22Rv1 (cell line): ENCODE measurements at regions not wholly inside any gene's neighbourhood (a gene's known extent, or its start where the extent isn't known, plus 50 kb on each side); places are given as distances from the start of the nearest gene placed in this dataset.

Source experiments
- CTCF ChIP-seq: fragments of 450-650 bp; IDR thresholded peaks from 2 replicates; pipeline ENCODE4 v1.5.1; 2017; ENCODE audit warnings: mild to moderate bottlenecking
- ZFX ChIP-seq: fragments of 450-650 bp; IDR thresholded peaks from 2 replicates; pipeline ENCODE4 v1.6.1; 2017; ENCODE audit warnings: antibody characterized with exemption, borderline replicate concordance

DNA sequence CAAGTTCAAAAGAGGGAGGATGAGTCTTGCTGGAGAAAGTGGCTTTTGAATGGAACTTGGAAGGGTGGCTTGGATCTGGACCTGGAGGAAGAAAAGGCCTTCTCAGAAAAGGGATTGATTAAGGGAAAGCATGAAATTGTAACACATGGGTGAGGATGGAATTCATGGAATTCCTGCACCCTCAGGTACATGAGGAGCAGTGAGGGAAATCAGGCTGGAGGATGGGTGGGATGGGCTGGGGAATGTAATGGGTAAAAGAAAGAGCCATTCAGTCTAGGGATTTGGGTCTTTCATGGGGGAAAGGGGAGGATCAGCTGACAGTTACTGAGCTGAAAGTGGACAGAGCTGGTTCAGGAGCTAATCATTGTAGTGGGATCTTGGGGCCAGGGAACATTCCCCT, 51.2 kb upstream of the HAAO start:
- TF ChIP-seq CTCF, result no peak
- TF ChIP-seq ZFX, result no peak
